HEK293 (cell line): ENCODE measurements at regions not wholly inside any gene's neighbourhood (a gene's known extent, or its start where the extent isn't known, plus 50 kb on each side); places are given as distances from the start of the nearest gene placed in this dataset.

Source experiments
- FEZF1 ChIP-seq: fragments of 450-650 bp; formaldehyde crosslinking; IDR thresholded peaks from 2 replicates; pipeline ENCODE4 v1.5.1; 2016; ENCODE audit warnings: missing biosample characterization, missing genetic modification characterization
- YY1 ChIP-seq: fragments of 450-650 bp; formaldehyde crosslinking; IDR thresholded peaks from 2 replicates; pipeline ENCODE4 v1.5.1; 2018; ENCODE audit warnings: missing biosample characterization, missing genetic modification characterization
- ZBTB7A ChIP-seq: fragments of 450-650 bp; formaldehyde crosslinking; IDR thresholded peaks from 2 replicates; pipeline ENCODE4 v1.5.1; 2016; ENCODE audit warnings: low read depth, missing biosample characterization, missing genetic modification characterization
- TF ChIP-seq, protein P1 (sequence below): fragments of 450-650 bp; formaldehyde crosslinking; IDR thresholded peaks from 2 replicates; pipeline ENCODE4 v1.5.1; 2016; ENCODE audit warnings: missing biosample characterization, missing genetic modification characterization
- TF ChIP-seq, protein P2 (sequence below): fragments of 450-650 bp; formaldehyde crosslinking; IDR thresholded peaks from 2 replicates; pipeline ENCODE4 v1.5.1; 2017; ENCODE audit warnings: missing biosample characterization, missing genetic modification characterization
- TF ChIP-seq, protein P3 (sequence below): fragments of 450-650 bp; formaldehyde crosslinking; IDR thresholded peaks from 2 replicates; pipeline ENCODE4 v1.5.1; 2017; ENCODE audit warnings: missing biosample characterization, missing genetic modification characterization
- TF ChIP-seq, protein P4 (sequence below): fragments of 450-650 bp; formaldehyde crosslinking; IDR thresholded peaks from 2 replicates; pipeline ENCODE4 v1.5.1; 2016; ENCODE audit warnings: missing biosample characterization, missing genetic modification characterization
- TF ChIP-seq, protein P5 (sequence below): fragments of 450-650 bp; formaldehyde crosslinking; IDR thresholded peaks from 2 replicates; pipeline ENCODE4 v1.5.1; 2016; ENCODE audit warnings: missing biosample characterization, missing genetic modification characterization
- TF ChIP-seq, protein P6 (sequence below): fragments of 450-650 bp; formaldehyde crosslinking; IDR thresholded peaks from 2 replicates; pipeline ENCODE4 v1.5.1; 2016; ENCODE audit warnings: missing biosample characterization, missing genetic modification characterization

DNA sequence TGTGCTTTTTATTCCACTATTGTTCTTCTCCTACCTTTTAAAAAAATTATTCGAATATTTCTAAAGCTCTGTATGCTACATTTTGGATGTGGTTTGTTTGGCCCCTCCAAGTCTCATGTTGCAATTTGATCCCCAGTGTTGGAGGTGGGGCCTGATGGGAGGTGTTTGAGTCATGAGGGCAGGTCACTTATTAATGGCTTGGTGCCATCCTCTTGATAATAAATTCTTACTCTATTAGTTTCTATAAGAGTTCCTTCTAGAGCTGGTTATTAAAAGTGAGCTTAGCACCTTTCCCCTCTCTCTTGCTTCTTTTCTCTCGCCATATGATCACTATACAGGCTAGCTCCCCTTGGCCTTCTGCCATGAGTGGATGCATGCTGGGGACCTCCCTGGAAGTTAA, 445.6 kb upstream of the PDE3A start:
- TF ChIP-seq, protein P1, sequence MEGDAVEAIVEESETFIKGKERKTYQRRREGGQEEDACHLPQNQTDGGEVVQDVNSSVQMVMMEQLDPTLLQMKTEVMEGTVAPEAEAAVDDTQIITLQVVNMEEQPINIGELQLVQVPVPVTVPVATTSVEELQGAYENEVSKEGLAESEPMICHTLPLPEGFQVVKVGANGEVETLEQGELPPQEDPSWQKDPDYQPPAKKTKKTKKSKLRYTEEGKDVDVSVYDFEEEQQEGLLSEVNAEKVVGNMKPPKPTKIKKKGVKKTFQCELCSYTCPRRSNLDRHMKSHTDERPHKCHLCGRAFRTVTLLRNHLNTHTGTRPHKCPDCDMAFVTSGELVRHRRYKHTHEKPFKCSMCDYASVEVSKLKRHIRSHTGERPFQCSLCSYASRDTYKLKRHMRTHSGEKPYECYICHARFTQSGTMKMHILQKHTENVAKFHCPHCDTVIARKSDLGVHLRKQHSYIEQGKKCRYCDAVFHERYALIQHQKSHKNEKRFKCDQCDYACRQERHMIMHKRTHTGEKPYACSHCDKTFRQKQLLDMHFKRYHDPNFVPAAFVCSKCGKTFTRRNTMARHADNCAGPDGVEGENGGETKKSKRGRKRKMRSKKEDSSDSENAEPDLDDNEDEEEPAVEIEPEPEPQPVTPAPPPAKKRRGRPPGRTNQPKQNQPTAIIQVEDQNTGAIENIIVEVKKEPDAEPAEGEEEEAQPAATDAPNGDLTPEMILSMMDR (tag by site-specific recombination), result no peak
- TF ChIP-seq, protein P2, sequence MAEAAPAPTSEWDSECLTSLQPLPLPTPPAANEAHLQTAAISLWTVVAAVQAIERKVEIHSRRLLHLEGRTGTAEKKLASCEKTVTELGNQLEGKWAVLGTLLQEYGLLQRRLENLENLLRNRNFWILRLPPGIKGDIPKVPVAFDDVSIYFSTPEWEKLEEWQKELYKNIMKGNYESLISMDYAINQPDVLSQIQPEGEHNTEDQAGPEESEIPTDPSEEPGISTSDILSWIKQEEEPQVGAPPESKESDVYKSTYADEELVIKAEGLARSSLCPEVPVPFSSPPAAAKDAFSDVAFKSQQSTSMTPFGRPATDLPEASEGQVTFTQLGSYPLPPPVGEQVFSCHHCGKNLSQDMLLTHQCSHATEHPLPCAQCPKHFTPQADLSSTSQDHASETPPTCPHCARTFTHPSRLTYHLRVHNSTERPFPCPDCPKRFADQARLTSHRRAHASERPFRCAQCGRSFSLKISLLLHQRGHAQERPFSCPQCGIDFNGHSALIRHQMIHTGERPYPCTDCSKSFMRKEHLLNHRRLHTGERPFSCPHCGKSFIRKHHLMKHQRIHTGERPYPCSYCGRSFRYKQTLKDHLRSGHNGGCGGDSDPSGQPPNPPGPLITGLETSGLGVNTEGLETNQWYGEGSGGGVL (tag by site-specific recombination), result no peak
- TF ChIP-seq, protein P3, sequence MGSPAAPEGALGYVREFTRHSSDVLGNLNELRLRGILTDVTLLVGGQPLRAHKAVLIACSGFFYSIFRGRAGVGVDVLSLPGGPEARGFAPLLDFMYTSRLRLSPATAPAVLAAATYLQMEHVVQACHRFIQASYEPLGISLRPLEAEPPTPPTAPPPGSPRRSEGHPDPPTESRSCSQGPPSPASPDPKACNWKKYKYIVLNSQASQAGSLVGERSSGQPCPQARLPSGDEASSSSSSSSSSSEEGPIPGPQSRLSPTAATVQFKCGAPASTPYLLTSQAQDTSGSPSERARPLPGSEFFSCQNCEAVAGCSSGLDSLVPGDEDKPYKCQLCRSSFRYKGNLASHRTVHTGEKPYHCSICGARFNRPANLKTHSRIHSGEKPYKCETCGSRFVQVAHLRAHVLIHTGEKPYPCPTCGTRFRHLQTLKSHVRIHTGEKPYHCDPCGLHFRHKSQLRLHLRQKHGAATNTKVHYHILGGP (tag by site-specific recombination), result no peak
- no peak for TF ChIP-seq YY1
- TF ChIP-seq, protein P4, sequence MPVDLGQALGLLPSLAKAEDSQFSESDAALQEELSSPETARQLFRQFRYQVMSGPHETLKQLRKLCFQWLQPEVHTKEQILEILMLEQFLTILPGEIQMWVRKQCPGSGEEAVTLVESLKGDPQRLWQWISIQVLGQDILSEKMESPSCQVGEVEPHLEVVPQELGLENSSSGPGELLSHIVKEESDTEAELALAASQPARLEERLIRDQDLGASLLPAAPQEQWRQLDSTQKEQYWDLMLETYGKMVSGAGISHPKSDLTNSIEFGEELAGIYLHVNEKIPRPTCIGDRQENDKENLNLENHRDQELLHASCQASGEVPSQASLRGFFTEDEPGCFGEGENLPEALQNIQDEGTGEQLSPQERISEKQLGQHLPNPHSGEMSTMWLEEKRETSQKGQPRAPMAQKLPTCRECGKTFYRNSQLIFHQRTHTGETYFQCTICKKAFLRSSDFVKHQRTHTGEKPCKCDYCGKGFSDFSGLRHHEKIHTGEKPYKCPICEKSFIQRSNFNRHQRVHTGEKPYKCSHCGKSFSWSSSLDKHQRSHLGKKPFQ, result no peak
- TF ChIP-seq FEZF1 (tag by site-specific recombination), result no peak
- TF ChIP-seq, protein P5, sequence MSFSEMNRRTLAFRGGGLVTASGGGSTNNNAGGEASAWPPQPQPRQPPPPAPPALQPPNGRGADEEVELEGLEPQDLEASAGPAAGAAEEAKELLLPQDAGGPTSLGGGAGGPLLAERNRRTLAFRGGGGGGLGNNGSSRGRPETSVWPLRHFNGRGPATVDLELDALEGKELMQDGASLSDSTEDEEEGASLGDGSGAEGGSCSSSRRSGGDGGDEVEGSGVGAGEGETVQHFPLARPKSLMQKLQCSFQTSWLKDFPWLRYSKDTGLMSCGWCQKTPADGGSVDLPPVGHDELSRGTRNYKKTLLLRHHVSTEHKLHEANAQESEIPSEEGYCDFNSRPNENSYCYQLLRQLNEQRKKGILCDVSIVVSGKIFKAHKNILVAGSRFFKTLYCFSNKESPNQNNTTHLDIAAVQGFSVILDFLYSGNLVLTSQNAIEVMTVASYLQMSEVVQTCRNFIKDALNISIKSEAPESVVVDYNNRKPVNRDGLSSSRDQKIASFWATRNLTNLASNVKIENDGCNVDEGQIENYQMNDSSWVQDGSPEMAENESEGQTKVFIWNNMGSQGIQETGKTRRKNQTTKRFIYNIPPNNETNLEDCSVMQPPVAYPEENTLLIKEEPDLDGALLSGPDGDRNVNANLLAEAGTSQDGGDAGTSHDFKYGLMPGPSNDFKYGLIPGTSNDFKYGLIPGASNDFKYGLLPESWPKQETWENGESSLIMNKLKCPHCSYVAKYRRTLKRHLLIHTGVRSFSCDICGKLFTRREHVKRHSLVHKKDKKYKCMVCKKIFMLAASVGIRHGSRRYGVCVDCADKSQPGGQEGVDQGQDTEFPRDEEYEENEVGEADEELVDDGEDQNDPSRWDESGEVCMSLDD, result no peak
- TF ChIP-seq, protein P6, sequence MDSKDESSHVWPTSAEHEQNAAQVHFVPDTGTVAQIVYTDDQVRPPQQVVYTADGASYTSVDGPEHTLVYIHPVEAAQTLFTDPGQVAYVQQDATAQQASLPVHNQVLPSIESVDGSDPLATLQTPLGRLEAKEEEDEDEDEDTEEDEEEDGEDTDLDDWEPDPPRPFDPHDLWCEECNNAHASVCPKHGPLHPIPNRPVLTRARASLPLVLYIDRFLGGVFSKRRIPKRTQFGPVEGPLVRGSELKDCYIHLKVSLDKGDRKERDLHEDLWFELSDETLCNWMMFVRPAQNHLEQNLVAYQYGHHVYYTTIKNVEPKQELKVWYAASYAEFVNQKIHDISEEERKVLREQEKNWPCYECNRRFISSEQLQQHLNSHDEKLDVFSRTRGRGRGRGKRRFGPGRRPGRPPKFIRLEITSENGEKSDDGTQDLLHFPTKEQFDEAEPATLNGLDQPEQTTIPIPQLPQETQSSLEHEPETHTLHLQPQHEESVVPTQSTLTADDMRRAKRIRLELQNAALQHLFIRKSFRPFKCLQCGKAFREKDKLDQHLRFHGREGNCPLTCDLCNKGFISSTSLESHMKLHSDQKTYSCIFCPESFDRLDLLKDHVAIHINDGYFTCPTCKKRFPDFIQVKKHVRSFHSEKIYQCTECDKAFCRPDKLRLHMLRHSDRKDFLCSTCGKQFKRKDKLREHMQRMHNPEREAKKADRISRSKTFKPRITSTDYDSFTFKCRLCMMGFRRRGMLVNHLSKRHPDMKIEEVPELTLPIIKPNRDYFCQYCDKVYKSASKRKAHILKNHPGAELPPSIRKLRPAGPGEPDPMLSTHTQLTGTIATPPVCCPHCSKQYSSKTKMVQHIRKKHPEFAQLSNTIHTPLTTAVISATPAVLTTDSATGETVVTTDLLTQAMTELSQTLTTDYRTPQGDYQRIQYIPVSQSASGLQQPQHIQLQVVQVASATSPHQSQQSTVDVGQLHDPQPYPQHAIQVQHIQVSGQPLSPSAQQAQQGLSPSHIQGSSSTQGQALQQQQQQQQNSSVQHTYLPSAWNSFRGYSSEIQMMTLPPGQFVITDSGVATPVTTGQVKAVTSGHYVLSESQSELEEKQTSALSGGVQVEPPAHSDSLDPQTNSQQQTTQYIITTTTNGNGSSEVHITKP (tag by site-specific recombination), result no peak
- no peak for TF ChIP-seq ZBTB7A (tag by site-specific recombination)
